ENCODE measurements at regions not wholly inside any gene's neighbourhood (a gene's known extent, or its start where the extent isn't known, plus 50 kb on each side); places are given as distances from the start of the nearest gene placed in this dataset.

DNA sequence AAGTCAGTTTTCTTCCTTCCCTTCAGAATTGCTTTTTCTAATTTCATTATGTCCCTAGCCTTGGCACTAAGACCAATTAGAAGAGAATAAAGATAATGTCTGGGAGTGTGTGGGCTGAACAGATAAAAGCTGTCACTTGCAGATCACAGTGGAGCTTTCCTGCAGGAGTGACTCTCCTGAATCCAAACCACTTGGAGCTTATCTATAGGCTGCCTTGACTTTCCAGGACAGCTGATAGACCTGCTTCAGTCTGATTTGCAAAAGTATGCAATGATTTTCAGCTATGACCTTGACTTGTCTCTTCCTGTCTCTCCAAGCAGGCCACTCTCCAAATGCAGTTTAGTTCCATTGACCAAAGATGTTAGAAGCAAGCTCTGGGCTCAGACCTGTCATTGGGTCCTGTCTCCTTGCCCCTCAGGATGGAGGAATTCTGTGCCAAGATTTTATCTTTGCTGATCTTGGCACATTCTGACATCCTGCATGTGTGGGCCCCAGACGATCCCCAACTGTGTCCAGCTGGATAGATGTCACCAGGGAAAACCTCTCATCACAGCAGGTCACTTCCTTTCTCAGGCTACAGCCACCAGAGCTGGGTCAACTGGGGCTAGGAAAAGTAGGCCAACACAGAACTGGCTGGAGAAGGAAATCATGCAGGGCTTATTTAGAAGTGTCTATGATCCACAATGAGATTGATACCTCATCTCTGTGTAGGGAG lies 120.9 kb upstream of the ZNF438 start:
- no peak for DNase-seq
- TF ChIP-seq CTCF (IDR thresholded peaks at IDR 0.05; ENCODE audit: low read depth, low read length): no peak
- Histone ChIP-seq H3K36me3 (no peaks in the 10 kb centered on the region), H3K4me3 (ENCODE audit: low read depth, low read length) (no peak overlapping the region), H3K9me3 (ENCODE audit: severe bottlenecking) (no peaks in the 10 kb centered on the region), H3K27ac (no peak overlapping the region), H3K27me3 (ENCODE audit: insufficient read depth, low read depth, severe bottlenecking) (no peaks in the 10 kb centered on the region)

- Histone ChIP-seq H3K36me3 (no peaks in the 10 kb centered on the region), H3K27ac (no peak overlapping the region), H3K9me3 (ENCODE audit: severe bottlenecking) (no peaks in the 10 kb centered on the region), H3K27me3 (ENCODE audit: insufficient read depth, low read depth, severe bottlenecking) (no peaks in the 10 kb centered on the region), H3K4me3 (ENCODE audit: low read depth, low read length) (no peak overlapping the region)
- TF ChIP-seq CTCF (IDR thresholded peaks at IDR 0.05; ENCODE audit: low read depth, low read length): no peak
- DNase-seq: no peak
Measured at GRCh38 chr10:31153161-31153560, 121.5 kb upstream of the ZNF438 start.

DNA sequence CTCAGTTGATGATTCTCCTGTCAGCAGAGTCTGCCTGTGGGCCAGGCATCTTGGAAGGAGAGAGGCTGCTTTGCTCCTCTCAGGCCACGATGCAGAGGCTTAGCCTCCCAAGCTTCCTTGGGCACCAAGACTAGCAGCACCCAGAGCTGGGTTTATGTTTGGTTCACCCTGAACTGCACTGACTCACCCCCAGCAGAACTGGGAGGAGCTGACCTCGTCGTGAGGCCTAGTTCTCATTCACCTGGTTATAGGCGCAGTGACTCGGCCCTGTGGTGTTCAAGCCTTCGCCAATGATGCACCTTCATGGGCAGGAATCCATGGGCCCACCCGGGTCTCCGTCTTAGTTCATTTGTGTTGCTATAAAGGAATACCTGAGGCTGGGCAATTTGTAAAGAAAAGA lies 122.0 kb upstream of the ZNF438 start:
- H3K36me3 ChIP-seq: no peaks in the 10 kb centered on the region
- no peak for DNase-seq
- H3K27ac ChIP-seq: no peak overlapping the region
- H3K9me3 ChIP-seq (ENCODE audit: severe bottlenecking): no peaks in the 10 kb centered on the region
- TF ChIP-seq CTCF (IDR thresholded peaks at IDR 0.05; ENCODE audit: low read depth, low read length): no peak
- H3K27me3 ChIP-seq (ENCODE audit: insufficient read depth, low read depth, severe bottlenecking): no peaks in the 10 kb centered on the region
- no peak overlapping the region for H3K4me3 ChIP-seq (ENCODE audit: low read depth, low read length)

DNA sequence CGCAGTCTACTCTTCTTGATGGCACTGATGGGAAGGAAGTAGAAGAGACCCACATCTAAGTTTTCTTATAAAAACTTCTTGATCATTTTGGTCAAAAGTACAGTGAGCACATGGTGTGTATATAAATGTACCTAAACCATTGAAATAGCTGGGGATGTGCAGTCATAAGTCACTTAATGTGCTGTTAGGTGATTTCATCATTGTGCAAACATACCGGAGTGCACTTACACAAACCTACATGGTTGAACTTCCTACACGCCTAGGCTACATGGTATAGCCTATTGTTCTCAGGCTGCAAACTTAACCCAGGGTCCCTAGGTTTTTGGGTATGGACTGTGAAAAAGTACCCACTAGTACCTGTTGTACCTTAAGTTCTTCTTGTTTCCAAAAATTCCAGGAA lies 123.3 kb upstream of the ZNF438 start:
- Histone ChIP-seq H3K9me3 (ENCODE audit: severe bottlenecking) (no peaks in the 10 kb centered on the region), H3K4me3 (ENCODE audit: low read depth, low read length) (no peak overlapping the region), H3K27ac (no peak overlapping the region), H3K27me3 (ENCODE audit: insufficient read depth, low read depth, severe bottlenecking) (no peaks in the 10 kb centered on the region), H3K36me3 (no peaks in the 10 kb centered on the region)
- no peak for DNase-seq
- TF ChIP-seq CTCF (IDR thresholded peaks at IDR 0.05; ENCODE audit: low read depth, low read length): no peak

- Histone ChIP-seq H3K27me3 (ENCODE audit: insufficient read depth, low read depth, severe bottlenecking) (no peaks in the 10 kb centered on the region), H3K4me3 (ENCODE audit: low read depth, low read length) (no peak overlapping the region), H3K36me3 (no peaks in the 10 kb centered on the region), H3K27ac (no peak overlapping the region), H3K9me3 (ENCODE audit: severe bottlenecking) (no peaks in the 10 kb centered on the region)
- no peak for DNase-seq
- TF ChIP-seq CTCF (IDR thresholded peaks at IDR 0.05; ENCODE audit: low read depth, low read length): no peak
Measured at GRCh38 chr10:31157123-31158010, 125.7 kb upstream of the ZNF438 start.

Data from WERI-Rb-1 (cell line).